Ascending aorta (tissue), 2 donors: ENCODE measurements at regions not wholly inside any gene's neighbourhood (a gene's known extent, or its start where the extent isn't known, plus 50 kb on each side); places are given as distances from the start of the nearest gene placed in this dataset.

ENCODE experiments used
- DNase-seq, 2 donors: peaks; one replicate each; pipeline ENCODE4 v3.0.0-alpha.2; 2019; ENCODE audit warnings: low spot score in 2 of 2
- H3K27ac ChIP-seq, 2 donors: fragments of 200-600 bp; sonication (generic); one replicate each; pipeline ENCODE4 v1.5.1; 2016 to 2017; ENCODE audit warnings: mild to moderate bottlenecking in 1 of 2
- H3K27me3 ChIP-seq: fragments of 200-600 bp; sonication (generic); one replicate; pipeline ENCODE4 v1.5.1; 2017
- H3K36me3 ChIP-seq, 2 donors: fragments of 200-600 bp; sonication (generic); one replicate each; pipeline ENCODE4 v1.5.1; 2016
- H3K4me1 ChIP-seq, 2 donors: fragments of 200-600 bp; sonication (generic); one replicate each; pipeline ENCODE4 v1.5.1; 2016 to 2017; ENCODE audit warnings: mild to moderate bottlenecking in 1 of 2
- H3K4me3 ChIP-seq, 2 donors: fragments of 200-600 bp; sonication (generic); one replicate each; pipeline ENCODE4 v1.5.1; 2016 to 2017; ENCODE audit warnings: mild to moderate bottlenecking in 1 of 2
- H3K9me3 ChIP-seq, 2 donors: fragments of 200-600 bp; sonication (generic); one replicate each; pipeline ENCODE4 v1.5.1; 2016
- intact Hi-C: fragments of 100-400 bp; cut with DNase I; formaldehyde crosslinking; loops from one replicate; pipeline ENCODE4 v1.15.1; 2023
- TF ChIP-seq, protein P1 (sequence below), 3 experiments: fragments of 200-600 bp in 2 of 3; fragments of 450-650 bp in 1 of 3; sonication (generic) in 2 of 3; IDR thresholded peaks; one replicate each; pipeline ENCODE4 v1.5.1; 2016 to 2019; ENCODE audit warnings: antibody characterized with exemption in 3 of 3, mild to moderate bottlenecking in 1 of 3, moderate library complexity in 1 of 3

DNA sequence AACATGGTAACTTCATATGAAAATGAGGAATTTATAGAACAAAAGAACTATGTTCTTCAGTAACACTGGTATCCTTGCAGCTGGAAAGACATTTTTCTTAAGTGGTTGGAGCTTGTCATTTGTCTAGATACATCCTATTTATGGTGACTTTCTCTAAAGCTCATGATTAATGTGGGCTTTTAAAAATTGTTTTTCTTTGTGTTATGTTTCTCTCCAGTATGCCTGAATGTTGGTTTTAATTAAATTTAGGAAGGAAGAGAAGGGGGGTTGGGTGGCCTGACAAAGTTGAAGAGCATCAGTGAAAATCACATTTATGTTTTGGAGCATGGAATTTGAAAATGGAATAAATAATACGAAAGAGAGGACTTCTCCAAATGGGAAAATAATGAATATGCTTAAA is 457.1 kb upstream of the ETAA1 start:
- H3K9me3 ChIP-seq = no peaks in the 10 kb centered on the region
- H3K36me3 ChIP-seq = no peaks in the 10 kb centered on the region
- no peaks in the 10 kb centered on the region for H3K4me1 ChIP-seq
- no peaks in the 10 kb centered on the region for H3K27me3 ChIP-seq
- intact Hi-C loops = no loop called here
- H3K27ac ChIP-seq = no peak overlapping the region
- H3K4me3 ChIP-seq = no peak overlapping the region
- DNase-seq = no peak
- TF ChIP-seq, protein P1, sequence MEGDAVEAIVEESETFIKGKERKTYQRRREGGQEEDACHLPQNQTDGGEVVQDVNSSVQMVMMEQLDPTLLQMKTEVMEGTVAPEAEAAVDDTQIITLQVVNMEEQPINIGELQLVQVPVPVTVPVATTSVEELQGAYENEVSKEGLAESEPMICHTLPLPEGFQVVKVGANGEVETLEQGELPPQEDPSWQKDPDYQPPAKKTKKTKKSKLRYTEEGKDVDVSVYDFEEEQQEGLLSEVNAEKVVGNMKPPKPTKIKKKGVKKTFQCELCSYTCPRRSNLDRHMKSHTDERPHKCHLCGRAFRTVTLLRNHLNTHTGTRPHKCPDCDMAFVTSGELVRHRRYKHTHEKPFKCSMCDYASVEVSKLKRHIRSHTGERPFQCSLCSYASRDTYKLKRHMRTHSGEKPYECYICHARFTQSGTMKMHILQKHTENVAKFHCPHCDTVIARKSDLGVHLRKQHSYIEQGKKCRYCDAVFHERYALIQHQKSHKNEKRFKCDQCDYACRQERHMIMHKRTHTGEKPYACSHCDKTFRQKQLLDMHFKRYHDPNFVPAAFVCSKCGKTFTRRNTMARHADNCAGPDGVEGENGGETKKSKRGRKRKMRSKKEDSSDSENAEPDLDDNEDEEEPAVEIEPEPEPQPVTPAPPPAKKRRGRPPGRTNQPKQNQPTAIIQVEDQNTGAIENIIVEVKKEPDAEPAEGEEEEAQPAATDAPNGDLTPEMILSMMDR (IDR thresholded peaks at IDR 0.05) = no peak

DNA sequence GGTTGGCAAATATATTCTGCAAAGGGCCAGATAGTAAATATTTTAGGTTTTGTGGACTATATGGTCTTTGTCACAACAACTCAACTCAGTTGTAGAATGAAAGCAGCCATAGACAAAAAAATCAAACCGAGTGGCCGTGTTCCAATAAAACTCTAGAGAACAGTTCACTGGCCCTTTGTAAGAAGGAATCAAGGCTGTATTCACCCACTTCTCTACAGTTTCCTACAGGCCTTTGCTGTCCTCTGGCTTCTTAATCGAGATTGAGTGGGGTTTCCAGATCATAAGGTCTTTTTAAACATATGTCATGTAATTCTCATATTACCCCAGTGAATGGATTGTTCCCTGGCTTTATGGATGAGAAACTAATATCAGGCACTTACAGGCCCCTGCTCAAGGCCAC is 448.9 kb upstream of the ETAA1 start:
- DNase-seq = no peak

DNA sequence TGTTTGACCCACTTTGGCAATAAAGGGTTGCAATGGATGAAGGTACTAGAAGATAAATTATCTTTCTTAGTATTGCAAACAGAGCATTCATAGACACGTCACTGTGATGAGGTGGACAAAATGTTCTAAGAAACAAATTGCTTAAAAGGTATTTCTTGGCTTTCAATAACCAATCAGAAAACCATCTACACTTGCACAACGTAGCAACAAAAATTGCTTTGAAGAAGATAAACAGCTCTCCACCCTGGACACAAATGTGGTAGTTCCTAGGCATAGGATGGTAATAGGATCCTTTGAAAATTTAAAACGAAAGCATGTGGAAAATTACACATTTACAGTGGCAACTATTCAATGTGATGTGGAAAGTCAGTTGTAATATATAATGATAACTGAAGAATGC is 439.9 kb upstream of the ETAA1 start:
- TF ChIP-seq, protein P1 (IDR thresholded peaks at IDR 0.05) = no peak
- H3K27ac ChIP-seq = no peak overlapping the region

More for the DNA sequence above, 448.9 kb upstream of the ETAA1 start:
- TF ChIP-seq, protein P1 (IDR thresholded peaks at IDR 0.05) = no peak
- no peaks in the 10 kb centered on the region for H3K4me1 ChIP-seq
- intact Hi-C loops = no loop called here
- H3K4me3 ChIP-seq = no peak overlapping the region
- no peaks in the 10 kb centered on the region for H3K36me3 ChIP-seq
- H3K9me3 ChIP-seq = no peaks in the 10 kb centered on the region
- no peaks in the 10 kb centered on the region for H3K27me3 ChIP-seq
- H3K27ac ChIP-seq = no peak overlapping the region

DNA sequence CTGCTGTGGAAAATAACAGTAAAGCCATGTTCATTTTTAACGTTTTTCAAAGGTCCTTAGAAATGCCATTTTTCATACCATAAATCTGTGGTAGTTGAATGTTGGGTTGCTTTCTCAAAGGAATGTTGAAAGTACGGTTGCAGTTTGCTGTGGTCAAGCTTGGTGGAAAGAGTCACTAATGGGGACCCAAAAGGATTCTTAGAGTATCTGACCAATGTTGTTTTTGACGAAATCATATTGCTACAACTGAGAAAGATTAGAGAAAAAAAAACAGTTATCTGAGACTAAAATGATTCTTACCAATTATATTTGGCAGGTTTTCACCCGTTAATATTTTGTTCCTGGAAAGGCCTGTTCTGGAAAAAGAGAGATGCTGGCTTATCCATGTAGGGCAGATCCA is 439.5 kb upstream of the ETAA1 start:
- Histone ChIP-seq H3K4me1 (no peaks in the 10 kb centered on the region), H3K9me3 (no peaks in the 10 kb centered on the region), H3K27ac (no peak overlapping the region), H3K36me3 (no peaks in the 10 kb centered on the region), H3K4me3 (no peak overlapping the region), H3K27me3 (no peaks in the 10 kb centered on the region)
- TF ChIP-seq, protein P1 (IDR thresholded peaks at IDR 0.05) = no peak
- no peak for DNase-seq
- intact Hi-C loops = no loop called here

More for the DNA sequence above, 439.9 kb upstream of the ETAA1 start:
- H3K9me3 ChIP-seq = no peaks in the 10 kb centered on the region
- H3K27me3 ChIP-seq = no peaks in the 10 kb centered on the region
- intact Hi-C loops = no loop called here
- DNase-seq = no peak
- H3K4me1 ChIP-seq = no peaks in the 10 kb centered on the region
- H3K36me3 ChIP-seq = no peaks in the 10 kb centered on the region
- no peak overlapping the region for H3K4me3 ChIP-seq

DNA sequence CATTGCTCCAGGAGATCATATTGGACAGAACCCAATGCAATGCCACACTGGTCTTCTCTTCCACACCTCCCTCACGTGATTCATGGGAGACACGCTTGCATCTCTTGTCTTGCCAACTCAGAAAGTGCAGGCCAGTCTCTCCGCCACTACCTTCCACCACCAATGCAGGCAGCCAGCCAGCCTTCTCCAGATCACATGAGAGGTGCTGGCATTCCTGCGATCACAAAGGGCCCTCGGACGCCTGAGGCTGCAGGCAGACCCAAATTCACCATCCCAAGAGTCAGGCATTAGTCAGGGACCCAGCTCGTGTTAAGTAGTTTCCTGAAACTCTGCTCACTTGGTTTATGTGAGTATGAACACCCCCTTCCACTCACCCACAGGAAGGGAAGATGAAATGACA is 437.0 kb upstream of the ETAA1 start:
- intact Hi-C loops = no loop called here
- no peaks in the 10 kb centered on the region for H3K27me3 ChIP-seq
- TF ChIP-seq, protein P1 (IDR thresholded peaks at IDR 0.05) = no peak
- H3K27ac ChIP-seq = no peak overlapping the region
- no peaks in the 10 kb centered on the region for H3K36me3 ChIP-seq
- H3K4me1 ChIP-seq = no peaks in the 10 kb centered on the region
- no peak for DNase-seq
- H3K9me3 ChIP-seq = no peaks in the 10 kb centered on the region
- no peak overlapping the region for H3K4me3 ChIP-seq

DNA sequence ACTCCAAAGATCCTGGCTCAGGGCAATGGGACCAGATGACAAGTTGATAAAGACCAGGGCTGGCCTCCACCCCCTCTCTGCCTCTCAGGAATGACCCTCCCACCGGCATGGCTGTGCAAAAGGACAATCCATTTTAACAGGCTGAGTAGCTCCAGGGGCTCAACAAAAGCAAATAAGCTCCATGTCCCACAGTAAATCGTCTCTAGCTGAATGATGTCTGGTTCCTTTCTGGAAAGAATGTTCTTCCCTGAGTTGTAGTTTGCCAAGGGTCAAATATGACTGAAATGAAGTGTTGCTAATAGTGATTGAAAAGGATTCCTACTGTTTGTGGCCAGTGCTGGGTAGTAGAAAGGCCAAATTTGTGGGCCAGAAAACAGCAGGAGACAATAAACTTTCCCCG is 434.4 kb upstream of the ETAA1 start:
- Histone ChIP-seq H3K9me3 (no peaks in the 10 kb centered on the region), H3K27me3 (no peaks in the 10 kb centered on the region), H3K4me3 (no peak overlapping the region), H3K36me3 (no peaks in the 10 kb centered on the region), H3K4me1 (no peaks in the 10 kb centered on the region), H3K27ac (no peak overlapping the region)
- DNase-seq = no peak
- TF ChIP-seq, protein P1 (IDR thresholded peaks at IDR 0.05) = no peak
- intact Hi-C loops = no loop called here
